HEK293 (cell line): ENCODE measurements at regions not wholly inside any gene's neighbourhood (a gene's known extent, or its start where the extent isn't known, plus 50 kb on each side); places are given as distances from the start of the nearest gene placed in this dataset.

Source experiments
- CTCF ChIP-seq: fragments of 450-650 bp; formaldehyde crosslinking; IDR thresholded peaks from 2 replicates; pipeline ENCODE4 v1.5.1; 2016; ENCODE audit warnings: missing biosample characterization, missing genetic modification characterization
- MEIS1 ChIP-seq: sonication (generic); formaldehyde crosslinking; IDR thresholded peaks from 2 replicates; pipeline ENCODE4 v1.8.1; 2022; ENCODE audit warnings: missing genetic modification reagents, mild to moderate bottlenecking, borderline replicate concordance
- ZBTB17 ChIP-seq: fragments of 450-650 bp; formaldehyde crosslinking; IDR thresholded peaks from 2 replicates; pipeline ENCODE4 v1.5.1; 2016; ENCODE audit warnings: missing biosample characterization, missing genetic modification characterization
- ZEB2 ChIP-seq: fragments of 450-650 bp; formaldehyde crosslinking; IDR thresholded peaks from 2 replicates; pipeline ENCODE4 v1.5.1; 2016; ENCODE audit warnings: missing biosample characterization, missing genetic modification characterization
- ZFP37 ChIP-seq: fragments of 450-650 bp; formaldehyde crosslinking; IDR thresholded peaks from 2 replicates; pipeline ENCODE4 v1.5.1; 2016; ENCODE audit warnings: missing biosample characterization, missing genetic modification characterization
- ZNF274 ChIP-seq, 2 experiments: fragments of 200-500 bp in 1 of 2; fragments of 450-650 bp in 1 of 2; sonication (Bioruptor generic) in 1 of 2; formaldehyde crosslinking in 1 of 2; IDR thresholded peaks; 2 replicates each; pipeline versions ENCODE4 v1.5.1 to v1.6.1; 2014 to 2016; ENCODE audit warnings: borderline replicate concordance in 1 of 2, inconsistent platforms in 1 of 2, low read length in 1 of 2, missing biosample characterization in 1 of 2, missing genetic modification characterization in 1 of 2
- ZNF366 ChIP-seq: fragments of 450-650 bp; formaldehyde crosslinking; conservative IDR thresholded peaks from 2 replicates; pipeline ENCODE4 v1.5.1; 2016; ENCODE audit warnings: missing biosample characterization, missing genetic modification characterization
- TF ChIP-seq, protein P1 (sequence below): fragments of 450-650 bp; IDR thresholded peaks from 2 replicates; pipeline ENCODE4 v1.5.1; 2018; ENCODE audit warnings: missing biosample characterization, missing genetic modification characterization
- TF ChIP-seq, protein P2 (sequence below): fragments of 450-650 bp; formaldehyde crosslinking; IDR thresholded peaks from 2 replicates; pipeline ENCODE4 v1.5.1; 2017; ENCODE audit warnings: missing biosample characterization, missing genetic modification characterization
- TF ChIP-seq, protein P3 (sequence below): fragments of 450-650 bp; formaldehyde crosslinking; IDR thresholded peaks from 2 replicates; pipeline ENCODE4 v1.5.1; 2016; ENCODE audit warnings: missing biosample characterization, missing genetic modification characterization, low read depth
- TF ChIP-seq, protein P4 (sequence below): fragments of 450-650 bp; formaldehyde crosslinking; IDR thresholded peaks from 2 replicates; pipeline ENCODE4 v1.5.1; 2016; ENCODE audit warnings: missing biosample characterization, missing genetic modification characterization
- TF ChIP-seq, protein P5 (sequence below): fragments of 450-650 bp; formaldehyde crosslinking; conservative IDR thresholded peaks from 2 replicates; pipeline ENCODE4 v1.5.1; 2016; ENCODE audit warnings: low read depth, missing biosample characterization, missing genetic modification characterization

- TF ChIP-seq MEIS1 (CRISPR knock-in tag) (no peak), CTCF (tag by site-specific recombination) (no peak), ZFP37 (no peak), ZNF274 (IDR thresholded peaks at IDR 0.05; ENCODE audit: low read length) (no peak), ZNF274 (tag by site-specific recombination; IDR thresholded peaks at IDR 0.05; ENCODE audit: borderline replicate concordance) (no peak), ZEB2 (tag by site-specific recombination) (no peak), ZBTB17 (tag by site-specific recombination) (no peak), ZNF366 (tag by site-specific recombination) (no peak)
- TF ChIP-seq, protein P1, sequence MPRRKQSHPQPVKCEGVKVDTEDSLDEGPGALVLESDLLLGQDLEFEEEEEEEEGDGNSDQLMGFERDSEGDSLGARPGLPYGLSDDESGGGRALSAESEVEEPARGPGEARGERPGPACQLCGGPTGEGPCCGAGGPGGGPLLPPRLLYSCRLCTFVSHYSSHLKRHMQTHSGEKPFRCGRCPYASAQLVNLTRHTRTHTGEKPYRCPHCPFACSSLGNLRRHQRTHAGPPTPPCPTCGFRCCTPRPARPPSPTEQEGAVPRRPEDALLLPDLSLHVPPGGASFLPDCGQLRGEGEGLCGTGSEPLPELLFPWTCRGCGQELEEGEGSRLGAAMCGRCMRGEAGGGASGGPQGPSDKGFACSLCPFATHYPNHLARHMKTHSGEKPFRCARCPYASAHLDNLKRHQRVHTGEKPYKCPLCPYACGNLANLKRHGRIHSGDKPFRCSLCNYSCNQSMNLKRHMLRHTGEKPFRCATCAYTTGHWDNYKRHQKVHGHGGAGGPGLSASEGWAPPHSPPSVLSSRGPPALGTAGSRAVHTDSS (tag by site-specific recombination) = no peak
- TF ChIP-seq, protein P2, sequence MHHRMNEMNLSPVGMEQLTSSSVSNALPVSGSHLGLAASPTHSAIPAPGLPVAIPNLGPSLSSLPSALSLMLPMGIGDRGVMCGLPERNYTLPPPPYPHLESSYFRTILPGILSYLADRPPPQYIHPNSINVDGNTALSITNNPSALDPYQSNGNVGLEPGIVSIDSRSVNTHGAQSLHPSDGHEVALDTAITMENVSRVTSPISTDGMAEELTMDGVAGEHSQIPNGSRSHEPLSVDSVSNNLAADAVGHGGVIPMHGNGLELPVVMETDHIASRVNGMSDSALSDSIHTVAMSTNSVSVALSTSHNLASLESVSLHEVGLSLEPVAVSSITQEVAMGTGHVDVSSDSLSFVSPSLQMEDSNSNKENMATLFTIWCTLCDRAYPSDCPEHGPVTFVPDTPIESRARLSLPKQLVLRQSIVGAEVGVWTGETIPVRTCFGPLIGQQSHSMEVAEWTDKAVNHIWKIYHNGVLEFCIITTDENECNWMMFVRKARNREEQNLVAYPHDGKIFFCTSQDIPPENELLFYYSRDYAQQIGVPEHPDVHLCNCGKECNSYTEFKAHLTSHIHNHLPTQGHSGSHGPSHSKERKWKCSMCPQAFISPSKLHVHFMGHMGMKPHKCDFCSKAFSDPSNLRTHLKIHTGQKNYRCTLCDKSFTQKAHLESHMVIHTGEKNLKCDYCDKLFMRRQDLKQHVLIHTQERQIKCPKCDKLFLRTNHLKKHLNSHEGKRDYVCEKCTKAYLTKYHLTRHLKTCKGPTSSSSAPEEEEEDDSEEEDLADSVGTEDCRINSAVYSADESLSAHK (tag by site-specific recombination) = no peak
- TF ChIP-seq, protein P3, sequence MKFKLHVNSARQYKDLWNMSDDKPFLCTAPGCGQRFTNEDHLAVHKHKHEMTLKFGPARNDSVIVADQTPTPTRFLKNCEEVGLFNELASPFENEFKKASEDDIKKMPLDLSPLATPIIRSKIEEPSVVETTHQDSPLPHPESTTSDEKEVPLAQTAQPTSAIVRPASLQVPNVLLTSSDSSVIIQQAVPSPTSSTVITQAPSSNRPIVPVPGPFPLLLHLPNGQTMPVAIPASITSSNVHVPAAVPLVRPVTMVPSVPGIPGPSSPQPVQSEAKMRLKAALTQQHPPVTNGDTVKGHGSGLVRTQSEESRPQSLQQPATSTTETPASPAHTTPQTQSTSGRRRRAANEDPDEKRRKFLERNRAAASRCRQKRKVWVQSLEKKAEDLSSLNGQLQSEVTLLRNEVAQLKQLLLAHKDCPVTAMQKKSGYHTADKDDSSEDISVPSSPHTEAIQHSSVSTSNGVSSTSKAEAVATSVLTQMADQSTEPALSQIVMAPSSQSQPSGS = no peak
- TF ChIP-seq, protein P4, sequence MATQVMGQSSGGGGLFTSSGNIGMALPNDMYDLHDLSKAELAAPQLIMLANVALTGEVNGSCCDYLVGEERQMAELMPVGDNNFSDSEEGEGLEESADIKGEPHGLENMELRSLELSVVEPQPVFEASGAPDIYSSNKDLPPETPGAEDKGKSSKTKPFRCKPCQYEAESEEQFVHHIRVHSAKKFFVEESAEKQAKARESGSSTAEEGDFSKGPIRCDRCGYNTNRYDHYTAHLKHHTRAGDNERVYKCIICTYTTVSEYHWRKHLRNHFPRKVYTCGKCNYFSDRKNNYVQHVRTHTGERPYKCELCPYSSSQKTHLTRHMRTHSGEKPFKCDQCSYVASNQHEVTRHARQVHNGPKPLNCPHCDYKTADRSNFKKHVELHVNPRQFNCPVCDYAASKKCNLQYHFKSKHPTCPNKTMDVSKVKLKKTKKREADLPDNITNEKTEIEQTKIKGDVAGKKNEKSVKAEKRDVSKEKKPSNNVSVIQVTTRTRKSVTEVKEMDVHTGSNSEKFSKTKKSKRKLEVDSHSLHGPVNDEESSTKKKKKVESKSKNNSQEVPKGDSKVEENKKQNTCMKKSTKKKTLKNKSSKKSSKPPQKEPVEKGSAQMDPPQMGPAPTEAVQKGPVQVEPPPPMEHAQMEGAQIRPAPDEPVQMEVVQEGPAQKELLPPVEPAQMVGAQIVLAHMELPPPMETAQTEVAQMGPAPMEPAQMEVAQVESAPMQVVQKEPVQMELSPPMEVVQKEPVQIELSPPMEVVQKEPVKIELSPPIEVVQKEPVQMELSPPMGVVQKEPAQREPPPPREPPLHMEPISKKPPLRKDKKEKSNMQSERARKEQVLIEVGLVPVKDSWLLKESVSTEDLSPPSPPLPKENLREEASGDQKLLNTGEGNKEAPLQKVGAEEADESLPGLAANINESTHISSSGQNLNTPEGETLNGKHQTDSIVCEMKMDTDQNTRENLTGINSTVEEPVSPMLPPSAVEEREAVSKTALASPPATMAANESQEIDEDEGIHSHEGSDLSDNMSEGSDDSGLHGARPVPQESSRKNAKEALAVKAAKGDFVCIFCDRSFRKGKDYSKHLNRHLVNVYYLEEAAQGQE = no peak
- TF ChIP-seq, protein P5, sequence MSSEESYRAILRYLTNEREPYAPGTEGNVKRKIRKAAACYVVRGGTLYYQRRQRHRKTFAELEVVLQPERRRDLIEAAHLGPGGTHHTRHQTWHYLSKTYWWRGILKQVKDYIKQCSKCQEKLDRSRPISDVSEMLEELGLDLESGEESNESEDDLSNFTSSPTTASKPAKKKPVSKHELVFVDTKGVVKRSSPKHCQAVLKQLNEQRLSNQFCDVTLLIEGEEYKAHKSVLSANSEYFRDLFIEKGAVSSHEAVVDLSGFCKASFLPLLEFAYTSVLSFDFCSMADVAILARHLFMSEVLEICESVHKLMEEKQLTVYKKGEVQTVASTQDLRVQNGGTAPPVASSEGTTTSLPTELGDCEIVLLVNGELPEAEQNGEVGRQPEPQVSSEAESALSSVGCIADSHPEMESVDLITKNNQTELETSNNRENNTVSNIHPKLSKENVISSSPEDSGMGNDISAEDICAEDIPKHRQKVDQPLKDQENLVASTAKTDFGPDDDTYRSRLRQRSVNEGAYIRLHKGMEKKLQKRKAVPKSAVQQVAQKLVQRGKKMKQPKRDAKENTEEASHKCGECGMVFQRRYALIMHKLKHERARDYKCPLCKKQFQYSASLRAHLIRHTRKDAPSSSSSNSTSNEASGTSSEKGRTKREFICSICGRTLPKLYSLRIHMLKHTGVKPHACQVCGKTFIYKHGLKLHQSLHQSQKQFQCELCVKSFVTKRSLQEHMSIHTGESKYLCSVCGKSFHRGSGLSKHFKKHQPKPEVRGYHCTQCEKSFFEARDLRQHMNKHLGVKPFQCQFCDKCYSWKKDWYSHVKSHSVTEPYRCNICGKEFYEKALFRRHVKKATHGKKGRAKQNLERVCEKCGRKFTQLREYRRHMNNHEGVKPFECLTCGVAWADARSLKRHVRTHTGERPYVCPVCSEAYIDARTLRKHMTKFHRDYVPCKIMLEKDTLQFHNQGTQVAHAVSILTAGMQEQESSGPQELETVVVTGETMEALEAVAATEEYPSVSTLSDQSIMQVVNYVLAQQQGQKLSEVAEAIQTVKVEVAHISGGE (tag by site-specific recombination) = no peak
Observed at GRCh38 chr7:35869810-35870209, 69.0 kb downstream of the SEPTIN7 start.
